Keratinocyte (primary cell): ENCODE measurements at regions not wholly inside any gene's neighbourhood (a gene's known extent, or its start where the extent isn't known, plus 50 kb on each side); places are given as distances from the start of the nearest gene placed in this dataset.

ENCODE experiments used
- DNase-seq: peaks from one replicate; pipeline ENCODE4 v3.0.0-alpha.2; 2011; ENCODE audit warnings: low read depth, missing footprints, low spot score
- FAIRE-seq: peaks from 2 replicates; lab custom pipeline; 2011; peaks lifted over from hg19 to GRCh38; lab: Jason Lieb, UNC
- H2AFZ ChIP-seq: 2 replicates; pipeline ENCODE4 v1.6.0; 2012; ENCODE audit warnings: low read length, control low read depth, inconsistent platforms; ENCODE audit not compliant: control insufficient read depth
- H3K27ac ChIP-seq: 2 replicates; pipeline ENCODE4 v1.5.1; 2011; ENCODE audit warnings: low read length; ENCODE audit not compliant: control insufficient read depth, insufficient read depth
- H3K27me3 ChIP-seq: 3 replicates; pipeline ENCODE4 v1.6.0; 2011; ENCODE audit warnings: low read length; ENCODE audit not compliant: control insufficient read depth, insufficient read depth; ENCODE audit errors: extremely low read depth
- H3K36me3 ChIP-seq, 2 experiments: 2 replicates in 1 of 2; 3 replicates in 1 of 2; pipeline ENCODE4 v1.5.1; 2011; ENCODE audit warnings: low read length in 2 of 2, mild to moderate bottlenecking in 1 of 2; ENCODE audit not compliant: control insufficient read depth in 2 of 2, insufficient read depth in 2 of 2; ENCODE audit errors: extremely low read depth in 1 of 2
- H3K4me1 ChIP-seq: 3 replicates; pipeline ENCODE4 v1.5.1; 2011; ENCODE audit warnings: low read length; ENCODE audit not compliant: control insufficient read depth, insufficient read depth; ENCODE audit errors: extremely low read depth
- H3K4me2 ChIP-seq: 3 replicates; pipeline ENCODE4 v1.6.0; 2011; ENCODE audit warnings: low read depth, low read length; ENCODE audit not compliant: control insufficient read depth, insufficient read depth; ENCODE audit errors: extremely low read depth
- H3K4me3 ChIP-seq, 3 experiments: fragments of 200-600 bp in 1 of 3; sonication (generic) in 1 of 3; 2 replicates in 2 of 3; 3 replicates in 1 of 3; pipeline ENCODE4 v1.5.1; 2011 to 2016; ENCODE audit warnings: low read length in 3 of 3, mild to moderate bottlenecking in 3 of 3, control low read depth in 2 of 3, inconsistent platforms in 1 of 3, low read depth in 1 of 3, mixed read lengths in 1 of 3, mixed run types in 1 of 3, moderate library complexity in 1 of 3; ENCODE audit not compliant: control insufficient read depth in 2 of 3, insufficient read depth in 2 of 3; ENCODE audit errors: extremely low read depth in 1 of 3
- H3K79me2 ChIP-seq: 2 replicates; pipeline ENCODE4 v1.6.0; 2012; ENCODE audit warnings: low read length; ENCODE audit not compliant: control insufficient read depth, insufficient read depth
- H3K9ac ChIP-seq: 3 replicates; pipeline ENCODE4 v1.6.0; 2011; ENCODE audit warnings: low read length; ENCODE audit not compliant: control insufficient read depth, insufficient read depth; ENCODE audit errors: extremely low read depth
- H3K9me1 ChIP-seq: 3 replicates; pipeline ENCODE4 v1.6.0; 2011; ENCODE audit warnings: low read length; ENCODE audit not compliant: control insufficient read depth, insufficient read depth; ENCODE audit errors: extremely low read depth
- H3K9me3 ChIP-seq: 2 replicates; pipeline ENCODE4 v1.5.1; 2012; ENCODE audit warnings: low read depth, low read length; ENCODE audit not compliant: control insufficient read depth
- H4K20me1 ChIP-seq: 3 replicates; pipeline ENCODE4 v1.6.0; 2011; ENCODE audit warnings: low read length; ENCODE audit not compliant: control insufficient read depth, insufficient read depth; ENCODE audit errors: extremely low read depth
- EZH2 ChIP-seq: IDR thresholded peaks from one replicate; pipeline ENCODE4 v1.6.1; 2012; ENCODE audit warnings: inconsistent platforms, mild to moderate bottlenecking, low read length, moderate library complexity
- dilution Hi-C: fragments of 300-500 bp; cut with MboI; formaldehyde crosslinking; loops from one replicate; pipeline ENCODE4 v1.7.0; 2020; ENCODE audit warnings: low sequenced_read_pairs; ENCODE audit not compliant: extremely low pct_ligation_motif_present
- TF ChIP-seq, protein P1 (sequence below), 3 experiments: IDR thresholded peaks in 1 of 3; conservative IDR thresholded peaks in 1 of 3; optimal IDR thresholded peaks in 1 of 3; 2 replicates in 2 of 3; 3 replicates in 1 of 3; pipeline versions ENCODE3 to v1.5.1; 2011; ENCODE audit warnings: low read length in 3 of 3, mild to moderate bottlenecking in 3 of 3, moderate library complexity in 2 of 3, control low read depth in 1 of 3, inconsistent platforms in 1 of 3; ENCODE audit not compliant: insufficient read depth in 2 of 3; ENCODE audit errors: extremely low read depth in 1 of 3

GRCh38 chr11:70505331-70505731 is 107.0 kb downstream of the CTTN start:
- Histone ChIP-seq H3K27me3 (no peaks in the 10 kb centered on the region), H3K36me3 (no peaks in the 10 kb centered on the region), H3K79me2 (no peaks in the 10 kb centered on the region), H3K9me1 (no peaks in the 10 kb centered on the region), H3K4me2 (no peak overlapping the region), H4K20me1 (no peaks in the 10 kb centered on the region), H3K4me3 (no peak overlapping the region), H3K9ac (no peak overlapping the region), H3K27ac (no peak overlapping the region), H3K4me1 (no peaks in the 10 kb centered on the region), H2AFZ (no peak overlapping the region), H3K9me3 (no peaks in the 10 kb centered on the region)
- DNase-seq (no peak), FAIRE-seq (no peak)
- dilution Hi-C loops = no loop called here
- no peak for TF ChIP-seq EZH2
- TF ChIP-seq, protein P1, sequence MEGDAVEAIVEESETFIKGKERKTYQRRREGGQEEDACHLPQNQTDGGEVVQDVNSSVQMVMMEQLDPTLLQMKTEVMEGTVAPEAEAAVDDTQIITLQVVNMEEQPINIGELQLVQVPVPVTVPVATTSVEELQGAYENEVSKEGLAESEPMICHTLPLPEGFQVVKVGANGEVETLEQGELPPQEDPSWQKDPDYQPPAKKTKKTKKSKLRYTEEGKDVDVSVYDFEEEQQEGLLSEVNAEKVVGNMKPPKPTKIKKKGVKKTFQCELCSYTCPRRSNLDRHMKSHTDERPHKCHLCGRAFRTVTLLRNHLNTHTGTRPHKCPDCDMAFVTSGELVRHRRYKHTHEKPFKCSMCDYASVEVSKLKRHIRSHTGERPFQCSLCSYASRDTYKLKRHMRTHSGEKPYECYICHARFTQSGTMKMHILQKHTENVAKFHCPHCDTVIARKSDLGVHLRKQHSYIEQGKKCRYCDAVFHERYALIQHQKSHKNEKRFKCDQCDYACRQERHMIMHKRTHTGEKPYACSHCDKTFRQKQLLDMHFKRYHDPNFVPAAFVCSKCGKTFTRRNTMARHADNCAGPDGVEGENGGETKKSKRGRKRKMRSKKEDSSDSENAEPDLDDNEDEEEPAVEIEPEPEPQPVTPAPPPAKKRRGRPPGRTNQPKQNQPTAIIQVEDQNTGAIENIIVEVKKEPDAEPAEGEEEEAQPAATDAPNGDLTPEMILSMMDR (optimal IDR thresholded peaks at IDR 0.05 in 1 of 3, IDR thresholded peaks at IDR 0.05 in 1 of 3, conservative IDR thresholded peaks at IDR 0.05 in 1 of 3; ENCODE audit: extremely low read depth in 1 of 3, insufficient read depth in 2 of 3, low read length in 3 of 3) = no peak

GRCh38 chr11:70505761-70506657 is 107.7 kb downstream of the CTTN start:
- TF ChIP-seq, protein P1 (optimal IDR thresholded peaks at IDR 0.05 in 1 of 3, IDR thresholded peaks at IDR 0.05 in 1 of 3, conservative IDR thresholded peaks at IDR 0.05 in 1 of 3; ENCODE audit: extremely low read depth in 1 of 3, insufficient read depth in 2 of 3, low read length in 3 of 3) = no peak
- no peak for TF ChIP-seq EZH2
- FAIRE-seq (no peak), DNase-seq (no peak)
- no peaks in the 10 kb centered on the region for H3K9me3 ChIP-seq
- H3K27ac ChIP-seq = no peak overlapping the region
- H3K9ac ChIP-seq = no peak overlapping the region
- no peaks in the 10 kb centered on the region for H3K27me3 ChIP-seq
- H3K4me3 ChIP-seq = no peak overlapping the region
- no peak overlapping the region for H2AFZ ChIP-seq
- H3K36me3 ChIP-seq = no peaks in the 10 kb centered on the region
- dilution Hi-C loops = no loop called here
- no peaks in the 10 kb centered on the region for H3K9me1 ChIP-seq
- H3K79me2 ChIP-seq = no peaks in the 10 kb centered on the region
- no peaks in the 10 kb centered on the region for H3K4me1 ChIP-seq
- no peaks in the 10 kb centered on the region for H4K20me1 ChIP-seq
- no peak overlapping the region for H3K4me2 ChIP-seq
